CD4-positive, alpha-beta T cell (primary cell): ENCODE measurements at regions not wholly inside any gene's neighbourhood (a gene's known extent, or its start where the extent isn't known, plus 50 kb on each side); places are given as distances from the start of the nearest gene placed in this dataset.
A peak's percentile ranks its signal among the peaks of the same experiment; 100 is the strongest.

ENCODE experiments used
- ATAC-seq: fragments of 200-7000 bp; cut with Tn5 transposase; one replicate; pipeline ENCODE4 v1.10.0; 2022; ENCODE audit warnings: mild to moderate bottlenecking; ENCODE audit not compliant: poor library complexity
- CTCF ChIA-PET: fragments of 350-600 bp; sonication (Branson Sonifier 250); formaldehyde crosslinking; loops from one replicate; lab custom pipeline; 2021; ENCODE audit warnings: antibody characterized with exemption, inconsistent platforms; lab: Charles Lee
- POLR2A ChIA-PET: fragments of 350-600 bp; sonication (Branson Sonifier 250); formaldehyde crosslinking; loops from one replicate; lab custom pipeline; 2021; ENCODE audit warnings: antibody characterized with exemption, inconsistent platforms; lab: Charles Lee
- DNase-seq, 14 experiments: peaks; one replicate each; pipeline ENCODE4 v3.0.0-alpha.2; 2013 to 2020; ENCODE audit warnings: mixed read lengths in 2 of 14
- H3K27ac ChIP-seq, 2 donors: one replicate each; pipeline versions ENCODE4 v1.5.1 to v1.7.0; 2013; ENCODE audit warnings: low read length in 2 of 2, low read depth in 1 of 2, mild to moderate bottlenecking in 1 of 2
- H3K27me3 ChIP-seq, 2 experiments: 1 replicate in 1 of 2; 2 replicates in 1 of 2; pipeline versions ENCODE4 v1.6.1 to v1.7.0; 2013; ENCODE audit warnings: low read length in 2 of 2, control low read depth in 1 of 2, mild to moderate bottlenecking in 1 of 2, moderate library complexity in 1 of 2; ENCODE audit not compliant: insufficient read depth in 2 of 2, control insufficient read depth in 1 of 2
- H3K36me3 ChIP-seq: one replicate; pipeline ENCODE4 v1.6.1; 2013; ENCODE audit warnings: low read length, control low read depth; ENCODE audit not compliant: insufficient read depth
- H3K4me1 ChIP-seq: one replicate; pipeline ENCODE4 v1.6.1; 2013; ENCODE audit warnings: low read length, control low read depth; ENCODE audit not compliant: insufficient read depth
- H3K4me3 ChIP-seq: one replicate; pipeline ENCODE4 v1.5.1; 2013; ENCODE audit warnings: mild to moderate bottlenecking, low read length, moderate library complexity
- H3K9me3 ChIP-seq, 2 experiments: 1 replicate in 1 of 2; 2 replicates in 1 of 2; pipeline versions ENCODE4 v1.6.1 to v1.7.0; 2013; ENCODE audit warnings: low read length in 2 of 2, mild to moderate bottlenecking in 2 of 2, control low read depth in 1 of 2, moderate library complexity in 1 of 2; ENCODE audit not compliant: control insufficient read depth in 1 of 2, insufficient read depth in 1 of 2
- H3K27ac Mint-ChIP-seq: one replicate; pipeline ENCODE4 v1.8.0; 2020; ENCODE audit warnings: mixed read lengths
- H3K27me3 Mint-ChIP-seq: one replicate; pipeline ENCODE4 v1.8.0; 2021; ENCODE audit warnings: mixed read lengths
- H3K36me3 Mint-ChIP-seq: one replicate; pipeline ENCODE4 v1.8.0; 2021; ENCODE audit warnings: low read depth, mixed read lengths
- H3K4me1 Mint-ChIP-seq: one replicate; pipeline ENCODE4 v1.8.0; 2021; ENCODE audit warnings: low read depth, mixed read lengths
- H3K4me3 Mint-ChIP-seq: one replicate; pipeline ENCODE4 v1.8.0; 2020; ENCODE audit warnings: mild to moderate bottlenecking, mixed read lengths
- H3K9me3 Mint-ChIP-seq: one replicate; pipeline ENCODE4 v1.8.0; 2020; ENCODE audit warnings: mixed read lengths
- CTCF ChIP-seq: fragments of 200-600 bp; IDR thresholded peaks from one replicate; pipeline ENCODE4 v1.8.0; 2022; ENCODE audit warnings: antibody characterized with exemption, mild to moderate bottlenecking
- intact Hi-C, 2 experiments: fragments of 100-400 bp; cut with DNase I in 1 of 2; cut with micrococcal nuclease in 1 of 2; formaldehyde crosslinking; loops; one replicate each; pipeline versions ENCODE4 v1.15.1 to v1.9.0; 2023 to 2025; cut with DNase I, micrococcal nuclease

DNA sequence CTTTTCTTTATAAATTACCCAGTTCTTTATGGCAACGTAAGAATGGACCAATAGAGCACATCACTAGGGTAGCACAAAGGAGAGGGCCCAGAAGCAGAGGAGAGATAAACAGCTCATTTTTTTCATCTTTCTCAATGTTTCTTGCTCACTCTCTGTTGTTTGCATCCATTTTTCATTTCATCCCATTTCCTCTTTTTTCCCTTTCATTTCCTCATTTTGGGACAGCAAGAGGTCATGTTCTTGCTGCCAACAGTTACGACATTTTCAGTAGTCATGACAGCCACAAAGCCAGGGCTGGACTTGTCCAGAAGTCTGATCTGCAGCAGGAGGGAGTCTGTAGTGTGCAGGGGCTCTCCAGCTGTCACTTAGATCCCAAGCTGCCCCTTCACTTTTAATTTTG, 52.7 kb upstream of the CYP1B1 start:
- CTCF ChIA-PET, result no interaction called here

DNA sequence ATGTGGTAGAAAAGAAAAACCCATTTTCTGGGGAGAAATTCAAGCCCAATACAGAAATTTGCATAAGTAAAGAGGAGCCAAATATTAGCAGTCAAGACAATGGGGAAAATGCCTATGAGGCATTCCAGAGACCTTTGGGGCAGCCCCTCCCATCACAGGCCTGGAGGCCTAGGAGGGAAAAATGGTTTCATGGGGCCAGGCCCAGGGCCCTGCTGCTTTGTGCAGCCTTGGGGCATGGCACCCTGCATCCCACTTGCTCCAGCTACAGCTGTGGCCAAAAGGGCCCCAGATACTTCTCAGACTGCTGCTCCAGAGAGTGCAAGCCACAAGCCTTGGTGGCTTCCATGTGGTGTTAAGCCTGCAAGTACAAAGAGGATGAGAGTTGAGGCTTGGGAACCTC, 51.3 kb upstream of the CYP1B1 start:
- Mint-ChIP-seq H3K27ac (no peak overlapping the region), H3K36me3 (no peaks in the 10 kb centered on the region), H3K4me3 (no peak overlapping the region), H3K4me1 (no peaks in the 10 kb centered on the region), H3K27me3 (no peaks in the 10 kb centered on the region), H3K9me3 (peaks cover 7% of the 10 kb centered on the region)
- intact Hi-C loops, result no loop called here
- no peak for DNase-seq
- ChIA-PET POLR2A (no interaction called here), CTCF (no interaction called here)
- no peak for TF ChIP-seq CTCF
- Histone ChIP-seq H3K9me3 (peaks cover 0 to 10% of the 10 kb centered on the region in 2 experiments), H3K4me3 (no peak overlapping the region), H3K36me3 (no peaks in the 10 kb centered on the region), H3K27ac (no peak overlapping the region), H3K27me3 (no peaks in the 10 kb centered on the region), H3K4me1 (no peaks in the 10 kb centered on the region)
- no peak for ATAC-seq

More for the DNA sequence above, 52.7 kb upstream of the CYP1B1 start:
- no peaks in the 10 kb centered on the region for H3K27me3 Mint-ChIP-seq
- POLR2A ChIA-PET, result no interaction called here
- Histone ChIP-seq H3K36me3 (no peaks in the 10 kb centered on the region), H3K9me3 (peaks cover 0 to 10% of the 10 kb centered on the region in 2 experiments), H3K4me3 (no peak overlapping the region), H3K27me3 (no peaks in the 10 kb centered on the region), H3K4me1 (no peaks in the 10 kb centered on the region), H3K27ac (no peak overlapping the region)
- TF ChIP-seq CTCF, result no peak
- H3K27ac Mint-ChIP-seq, result no peak overlapping the region
- no peaks in the 10 kb centered on the region for H3K36me3 Mint-ChIP-seq
- intact Hi-C loops, result no loop called here
- no peak overlapping the region for H3K4me3 Mint-ChIP-seq
- no peak for ATAC-seq
- peak in 3 of 14 experiments; percentile 29 to 68 (median 58) for DNase-seq
- peaks cover 7% of the 10 kb centered on the region for H3K9me3 Mint-ChIP-seq
- H3K4me1 Mint-ChIP-seq, result no peaks in the 10 kb centered on the region

DNA sequence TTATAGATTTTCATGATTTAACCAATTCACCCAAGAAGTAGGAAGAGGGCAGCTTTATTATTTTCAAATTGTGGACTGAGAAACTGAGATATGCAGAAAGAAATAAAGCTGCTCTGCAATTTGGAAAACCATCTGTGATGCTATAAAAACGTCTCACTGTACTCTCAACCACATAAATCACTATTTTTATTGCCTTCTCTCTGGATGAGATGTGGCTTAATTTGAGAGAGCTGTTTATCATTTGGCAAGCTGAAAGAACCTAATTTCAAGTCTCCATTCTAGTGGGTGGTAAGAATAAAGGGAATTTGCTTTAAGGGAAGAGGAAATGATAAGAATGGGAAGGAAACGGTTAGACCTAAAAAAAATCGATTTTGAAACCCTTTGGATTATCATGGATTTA, 49.9 kb upstream of the CYP1B1 start:
- Mint-ChIP-seq H3K36me3 (no peaks in the 10 kb centered on the region), H3K9me3 (peaks cover 7% of the 10 kb centered on the region), H3K4me1 (no peaks in the 10 kb centered on the region), H3K27ac (no peak overlapping the region), H3K27me3 (no peaks in the 10 kb centered on the region), H3K4me3 (no peak overlapping the region)
- ATAC-seq (no peak), DNase-seq (no peak)
- no peak overlapping the region for H3K27ac ChIP-seq
- ChIA-PET CTCF (no interaction called here), POLR2A (no interaction called here)
- H3K4me1 ChIP-seq, result no peaks in the 10 kb centered on the region
- no peak overlapping the region for H3K4me3 ChIP-seq
- no peaks in the 10 kb centered on the region for H3K36me3 ChIP-seq
- no peaks in the 10 kb centered on the region for H3K27me3 ChIP-seq
- TF ChIP-seq CTCF, result no peak
- intact Hi-C loops, result no loop called here
- peaks cover 0 to 10% of the 10 kb centered on the region in 2 experiments for H3K9me3 ChIP-seq
